ENCODE measurements at regions not wholly inside any gene's neighbourhood (a gene's known extent, or its start where the extent isn't known, plus 50 kb on each side); places are given as distances from the start of the nearest gene placed in this dataset.

DNA sequence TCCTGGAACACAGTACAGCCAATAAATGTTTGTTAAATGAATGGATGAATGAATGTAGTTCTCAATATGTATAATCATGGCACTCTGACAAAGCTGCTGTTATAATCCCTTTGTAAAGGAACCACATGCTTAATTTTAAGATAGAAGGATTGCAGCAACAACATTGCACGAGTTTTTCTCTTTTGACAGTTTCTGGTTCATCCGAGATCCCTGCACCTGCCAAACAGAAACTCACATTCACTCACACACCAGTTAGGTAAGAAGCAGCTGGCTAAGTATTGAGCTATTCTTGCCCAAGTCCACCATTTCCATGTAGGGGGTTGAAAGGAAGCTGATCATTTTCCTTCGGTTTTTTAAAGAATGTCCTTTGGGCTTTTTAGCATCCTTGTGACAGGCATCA, 133.7 kb upstream of the MAP1B start:
- no peak overlapping the region for H4K5ac ChIP-seq (ENCODE audit: low read depth, low read length)
- H2BK15ac ChIP-seq (ENCODE audit: low read depth, low read length): no peak overlapping the region
- no peak overlapping the region for H2BK20ac ChIP-seq (ENCODE audit: low read depth, low read length)
- no peaks in the 10 kb centered on the region for H3K4me1 ChIP-seq (ENCODE audit: control insufficient read depth, insufficient read depth, low read length)
- no peak overlapping the region for H3K4me2 ChIP-seq (ENCODE audit: low read depth, low read length)
- no peak overlapping the region for H2AK9ac ChIP-seq (replicated peaks; ENCODE audit: low read depth, low read length, poor library complexity)
- no peak overlapping the region for H4K91ac ChIP-seq (ENCODE audit: insufficient read depth, low read depth, low read length)
- ChIA-PET POLR2A (ENCODE audit: unreplicated experiment) (no interaction called here), CTCF (interaction anchor here (0.6 kb wide), 1 partner anchor 497 kb away, joined by 3 read pairs; no protein-coding TSS in a partner anchor)
- dilution Hi-C loops (cut with HindIII; ENCODE audit: low sequenced_read_pairs, unreplicated experiment): no loop called here
- H3K4me3 ChIP-seq (ENCODE audit: insufficient read depth, low read depth, low read length): no peak overlapping the region
- DNase-seq (no peak), ATAC-seq (ENCODE audit: low read depth) (no peak)
- no peak overlapping the region for H2BK120ac ChIP-seq (ENCODE audit: low read depth, low read length)
- no peak overlapping the region for H3K18ac ChIP-seq (ENCODE audit: low read depth, low read length)
- no peak overlapping the region for H3K14ac ChIP-seq (replicated peaks; ENCODE audit: low read depth, low read length)
- no peak overlapping the region for H3K56ac ChIP-seq (ENCODE audit: extremely low read depth, insufficient read depth, low read length)
- H3K9ac ChIP-seq (ENCODE audit: low read depth, low read length): no peak overlapping the region
- no TSS peak for BruUV-seq (replicated peaks)
- H3K9me1 ChIP-seq (ENCODE audit: insufficient read depth, low read length): no peaks in the 10 kb centered on the region
- no peak overlapping the region for H3K27ac ChIP-seq (ENCODE audit: insufficient read depth, low read length)
- no peaks in the 10 kb centered on the region for H4K20me1 ChIP-seq (ENCODE audit: insufficient read depth, low read length)
- no peak overlapping the region for H2AFZ ChIP-seq (replicated peaks; ENCODE audit: low read length, poor library complexity)
- H4K8ac ChIP-seq (ENCODE audit: low read depth in 2 of 2, low read length in 2 of 2): no peak overlapping the region
- no CpG with 5 or more reads among the region's 3 CpGs for WGBS, 2 experiments (ENCODE audit: extremely low coverage in 2 of 2, insufficient read length in 1 of 2)
- H3K36me3 ChIP-seq (ENCODE audit: control insufficient read depth, insufficient read depth, low read length): no peaks in the 10 kb centered on the region
- H3K9me3 ChIP-seq (ENCODE audit: control insufficient read depth, insufficient read depth, low read length): no peaks in the 10 kb centered on the region
- no peak overlapping the region for H3K4ac ChIP-seq (ENCODE audit: low read depth, low read length)
- TF ChIP-seq MAZ (IDR thresholded peaks at IDR 0.05; ENCODE audit: borderline replicate concordance, low read depth, low read length): no peak
- no peak for TF ChIP-seq POLR2A (IDR thresholded peaks at IDR 0.05; ENCODE audit: low read depth, low read length)
- in situ Hi-C loops (cut with MboI; ENCODE audit: low sequenced_read_pairs): no loop called here
- H2BK5ac ChIP-seq (ENCODE audit: low read depth, low read length, poor library complexity, severe bottlenecking): no peak overlapping the region
- no peaks in the 10 kb centered on the region for H3K79me1 ChIP-seq (ENCODE audit: low read depth in 1 of 2, low read length in 2 of 2)
- intact Hi-C loops (cut with micrococcal nuclease): no loop called here
- H3K27me3 ChIP-seq (ENCODE audit: control insufficient read depth, insufficient read depth, low read length): peaks cover 26% of the 10 kb centered on the region
- no peak overlapping the region for H3K23ac ChIP-seq (ENCODE audit: low read depth, low read length)
- no peak overlapping the region for H2AK5ac ChIP-seq (ENCODE audit: low read depth, low read length)

All from IMR-90 (cell line).